HG02884 (cell line): ENCODE measurements at regions not wholly inside any gene's neighbourhood (a gene's known extent, or its start where the extent isn't known, plus 50 kb on each side); places are given as distances from the start of the nearest gene placed in this dataset.
"Not testable (repeated sequence)": the region's sequence is repeated elsewhere in the genome, so short reads cannot be mapped to it uniquely, and the experiment has no call there.

Experiments used
- ATAC-seq: cut with Tn5 transposase; IDR thresholded peaks from one replicate; pipeline ENCODE4 v1.9.1; 2021; ENCODE audit warnings: mild to moderate bottlenecking, moderate library complexity; ENCODE audit not compliant: unreplicated experiment

- no peak for ATAC-seq
These were observed 1239.1 kb downstream of the CDH12 start for GRCh38 chr5:21613971-21614488.

GRCh38 chr5:21603796-21604195 is 1249.3 kb downstream of the CDH12 start:
- ATAC-seq: no peak

GRCh38 chr5:21594566-21594965 is 1258.6 kb downstream of the CDH12 start:
- no peak for ATAC-seq

- ATAC-seq: no peak
These were observed 1259.9 kb downstream of the CDH12 start for GRCh38 chr5:21593261-21593660.

- no peak for ATAC-seq
These were observed 1271.6 kb downstream of the CDH12 start for GRCh38 chr5:21581508-21581907.

- no peak for ATAC-seq
These were observed 1278.2 kb downstream of the CDH12 start for GRCh38 chr5:21574961-21575360.

GRCh38 chr5:21574438-21574837 is 1278.7 kb downstream of the CDH12 start:
- ATAC-seq: no peak

- ATAC-seq: no peak
These were observed 1279.5 kb downstream of the CDH12 start for GRCh38 chr5:21573416-21574314.

- ATAC-seq: not testable (repeated sequence)
These were observed 1281.9 kb downstream of the CDH12 start for GRCh38 chr5:21571196-21571595.

GRCh38 chr5:21559109-21559508 is 1294.0 kb downstream of the CDH12 start:
- ATAC-seq: not testable (repeated sequence)

GRCh38 chr5:21552263-21552662 is 1300.9 kb downstream of the CDH12 start:
- not testable (repeated sequence) for ATAC-seq

- ATAC-seq: not testable (repeated sequence)
These were observed 1302.2 kb downstream of the CDH12 start for GRCh38 chr5:21550916-21551315.

GRCh38 chr5:21547656-21548055 is 1305.5 kb downstream of the CDH12 start:
- not testable (repeated sequence) for ATAC-seq

- ATAC-seq: not testable (repeated sequence)
These were observed 1318.0 kb downstream of the CDH12 start for GRCh38 chr5:21535114-21535513.

GRCh38 chr5:21521157-21521556 is 1332.0 kb downstream of the CDH12 start:
- not testable (repeated sequence) for ATAC-seq

- not testable (repeated sequence) for ATAC-seq
These were observed 1356.2 kb downstream of the CDH12 start for GRCh38 chr5:21496926-21497325.

GRCh38 chr5:21496056-21496455 is 1357.1 kb downstream of the CDH12 start:
- ATAC-seq: not testable (repeated sequence)

- ATAC-seq: not testable (repeated sequence)
These were observed 1357.9 kb downstream of the CDH12 start for GRCh38 chr5:21495235-21495634.

- ATAC-seq: not testable (repeated sequence)
These were observed 1359.1 kb downstream of the CDH12 start for GRCh38 chr5:21494033-21494432.

GRCh38 chr5:21491182-21491581 is 1362.0 kb downstream of the CDH12 start:
- ATAC-seq: not testable (repeated sequence)

- ATAC-seq: not testable (repeated sequence)
These were observed 1364.3 kb downstream of the CDH12 start for GRCh38 chr5:21488828-21489227.

- not testable (repeated sequence) for ATAC-seq
These were observed 1367.6 kb downstream of the CDH12 start for GRCh38 chr5:21485458-21486000.
